A549 (cell line): ENCODE measurements at regions not wholly inside any gene's neighbourhood (a gene's known extent, or its start where the extent isn't known, plus 50 kb on each side); places are given as distances from the start of the nearest gene placed in this dataset.

Source experiments
- ATAC-seq, 2 experiments: fragments of 200-7000 bp in 1 of 2; fragments of >200 bp in 1 of 2; cut with Nextera tagmentation in 1 of 2; cut with Tn5 transposase in 1 of 2; 3 replicates each; pipeline versions ENCODE4 v1.8.0 to v1.9.1; 2018 to 2020; ENCODE audit warnings: mild to moderate bottlenecking in 1 of 2, moderate library complexity in 1 of 2
- CTCF ChIA-PET: fragments of 300-600 bp; sonication (Branson Sonifier 250); formaldehyde crosslinking; extraction: SDS; loops from one replicate; lab custom pipeline; 2021; ENCODE audit warnings: antibody characterized with exemption, inconsistent platforms; lab: Yijun Ruan, JAX
- POLR2A ChIA-PET: fragments of 350-600 bp; formaldehyde crosslinking; extraction: SDS; loops from one replicate; lab custom pipeline; 2021; ENCODE audit warnings: antibody characterized with exemption, inconsistent platforms; lab: Yijun Ruan, JAX
- DNase-seq, 2 experiments: peaks; one replicate each; pipeline versions ENCODE4 v3.0.0 to v3.0.0-alpha.2; 2011 to 2016; ENCODE audit warnings: low read depth in 1 of 2, low spot score in 1 of 2
- FAIRE-seq: peaks from 2 replicates; lab custom pipeline; 2011; peaks lifted over from hg19 to GRCh38; lab: Jason Lieb, UNC
- H3K27ac ChIP-seq, 2 experiments: fragments of >200 bp; sonication (Bioruptor Twin); formaldehyde crosslinking; 3 replicates each; pipeline ENCODE4 v1.5.1; 2016 to 2017
- H3K4me1 ChIP-seq: fragments of >200 bp; sonication (Bioruptor Twin); formaldehyde crosslinking; 3 replicates; pipeline ENCODE4 v1.6.1; 2016
- H3K4me2 ChIP-seq: fragments of >200 bp; sonication (Bioruptor Twin); formaldehyde crosslinking; 3 replicates; pipeline ENCODE4 v1.6.1; 2016
- H3K4me3 ChIP-seq: fragments of >200 bp; sonication (Bioruptor Twin); formaldehyde crosslinking; 3 replicates; pipeline ENCODE4 v1.5.1; 2016
- H3K9me3 ChIP-seq: fragments of >200 bp; sonication (Bioruptor Twin); formaldehyde crosslinking; 3 replicates; pipeline ENCODE4 v1.6.1; 2016
- CEBPB ChIP-seq, 2 experiments: fragments of >200 bp in 1 of 2; sonication (Bioruptor Twin) in 1 of 2; formaldehyde crosslinking in 1 of 2; IDR thresholded peaks; 2 replicates each; pipeline ENCODE4 v1.6.1; 2012 to 2016
- CHD2 ChIP-seq: fragments of 150-350 bp; IDR thresholded peaks from 2 replicates; pipeline ENCODE4 v1.6.1; 2014; ENCODE audit warnings: low read length; ENCODE audit not compliant: partially characterized antibody
- ESRRA ChIP-seq: fragments of 150-350 bp; IDR thresholded peaks from 2 replicates; pipeline ENCODE4 v1.6.1; 2014; ENCODE audit warnings: mild to moderate bottlenecking, low read length, borderline replicate concordance
- FOSB ChIP-seq: fragments of 250-450 bp; sonication (Bioruptor Pico); IDR thresholded peaks from 2 replicates; pipeline ENCODE4 v1.5.0; 2020; ENCODE audit warnings: mild to moderate bottlenecking, moderate library complexity
- FOXS1 ChIP-seq: fragments of 250-450 bp; sonication (Bioruptor Pico); IDR thresholded peaks from 2 replicates; pipeline ENCODE4 v1.5.0; 2020; ENCODE audit warnings: mild to moderate bottlenecking, moderate library complexity
- GATA3 ChIP-seq: IDR thresholded peaks from 2 replicates; pipeline ENCODE4 v1.6.1; 2012; ENCODE audit warnings: borderline replicate concordance
- HDAC2 ChIP-seq: fragments of 200-600 bp; sonication (generic); IDR thresholded peaks from 2 replicates; pipeline ENCODE4 v1.6.1; 2016
- HOXB5 ChIP-seq: fragments of 250-450 bp; sonication (Bioruptor Pico); IDR thresholded peaks from 2 replicates; pipeline ENCODE4 v1.5.0; 2020; ENCODE audit warnings: mild to moderate bottlenecking, moderate library complexity
- KDM1A ChIP-seq: fragments of 200-600 bp; sonication (generic); IDR thresholded peaks from 2 replicates; pipeline ENCODE4 v1.6.1; 2016; ENCODE audit warnings: low read depth, mild to moderate bottlenecking
- MAZ ChIP-seq: fragments of 150-350 bp; IDR thresholded peaks from 2 replicates; pipeline ENCODE4 v1.6.1; 2014; ENCODE audit warnings: antibody characterized with exemption, low read depth, low read length, borderline replicate concordance
- NFE2L2 ChIP-seq: fragments of 150-350 bp; conservative IDR thresholded peaks from 2 replicates; pipeline ENCODE4 v1.6.1; 2014; ENCODE audit warnings: low read length
- NR3C1 ChIP-seq: fragments of >200 bp; sonication (Bioruptor Twin); formaldehyde crosslinking; IDR thresholded peaks from 3 replicates; pipeline ENCODE4 v1.6.1; 2017
- RARB ChIP-seq: fragments of 250-450 bp; sonication (Bioruptor Pico); IDR thresholded peaks from 2 replicates; pipeline ENCODE4 v1.8.0; 2021; ENCODE audit warnings: mild to moderate bottlenecking, moderate library complexity
- RCOR1 ChIP-seq: fragments of 150-350 bp; IDR thresholded peaks from 2 replicates; pipeline ENCODE4 v1.6.1; 2014; ENCODE audit warnings: antibody characterized with exemption, low read length, low read depth
- RFX5 ChIP-seq: fragments of 450-650 bp; IDR thresholded peaks from 2 replicates; pipeline ENCODE4 v1.7.1; 2014; ENCODE audit warnings: antibody characterized with exemption, mild to moderate bottlenecking, moderate library complexity
- TP53 ChIP-seq: fragments of 250-450 bp; sonication (Bioruptor Pico); IDR thresholded peaks from 2 replicates; pipeline ENCODE4 v1.5.0; 2021; ENCODE audit warnings: mild to moderate bottlenecking, moderate library complexity
- ZC3H11A ChIP-seq: fragments of 450-650 bp; IDR thresholded peaks from 2 replicates; pipeline ENCODE4 v1.6.1; 2014; ENCODE audit warnings: antibody characterized with exemption, mild to moderate bottlenecking
- ZNF302 ChIP-seq: fragments of 250-450 bp; sonication (Bioruptor Pico); IDR thresholded peaks from 2 replicates; pipeline ENCODE4 v1.9.0; 2021; ENCODE audit warnings: inconsistent platforms, mild to moderate bottlenecking, moderate library complexity
- ZSCAN20 ChIP-seq: fragments of 250-450 bp; sonication (Bioruptor Pico); IDR thresholded peaks from 2 replicates; pipeline ENCODE4 v1.8.0; 2022; ENCODE audit warnings: mild to moderate bottlenecking, moderate library complexity
- WGBS: methylation state at CpG from one replicate; pipeline ENCODE4 v1.1.6; 2017; ENCODE audit errors: missing lambda C conversion rate; 5-methylcytosine and 5-hydroxymethylcytosine counted together
- TF ChIP-seq, protein P1 (sequence below): fragments of 250-450 bp; sonication (Bioruptor Pico); IDR thresholded peaks from 2 replicates; pipeline ENCODE4 v1.5.0; 2021; ENCODE audit warnings: mild to moderate bottlenecking, moderate library complexity, borderline replicate concordance
- TF ChIP-seq, protein P2 (sequence below): fragments of 200-600 bp; sonication (generic); IDR thresholded peaks from 2 replicates; pipeline ENCODE4 v1.6.1; 2016; ENCODE audit warnings: antibody characterized with exemption, mild to moderate bottlenecking, moderate library complexity
- TF ChIP-seq, protein P3 (sequence below): fragments of >200 bp; sonication (Bioruptor Twin); formaldehyde crosslinking; IDR thresholded peaks from 2 replicates; pipeline ENCODE4 v1.6.1; 2016
- TF ChIP-seq, protein P4 (sequence below): IDR thresholded peaks from 2 replicates; pipeline ENCODE4 v1.6.1; 2012
- TF ChIP-seq, protein P5 (sequence below): fragments of 450-650 bp; IDR thresholded peaks from 2 replicates; pipeline ENCODE4 v1.6.1; 2014; ENCODE audit warnings: antibody characterized with exemption

DNA sequence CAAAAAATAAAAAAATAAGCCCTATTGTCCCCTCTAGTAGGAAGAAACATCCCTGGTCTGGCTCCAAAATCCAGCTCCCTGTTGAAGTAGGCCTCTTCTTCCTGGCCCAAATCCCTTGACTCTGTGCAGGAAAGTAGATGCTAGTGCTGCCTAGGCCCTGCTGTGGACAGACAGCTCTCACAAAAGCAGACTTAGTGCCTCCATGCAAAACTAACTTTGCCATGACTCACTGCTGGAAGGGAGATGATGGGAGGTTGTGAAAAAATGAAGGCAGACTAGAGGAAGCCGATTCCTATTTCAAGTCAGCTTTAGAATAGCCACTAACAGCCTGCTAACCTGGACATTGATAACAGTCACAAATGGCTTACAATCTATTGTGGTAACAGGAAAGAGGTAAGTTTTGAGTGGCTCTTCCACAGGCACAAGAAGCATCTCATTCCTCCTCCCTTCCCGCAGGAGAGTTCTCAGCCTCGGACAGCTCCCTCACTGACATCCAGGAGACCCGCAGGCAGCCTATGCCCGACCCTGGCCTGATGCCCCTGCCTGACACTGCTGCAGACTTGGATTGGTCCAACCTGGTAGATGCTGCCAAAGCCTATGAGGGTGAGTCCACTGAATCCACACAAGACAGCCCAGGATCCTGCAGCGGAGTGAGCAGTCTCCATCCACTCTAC, 198.9 kb upstream of the RGS6 start:
- no peak overlapping the region for H3K4me2 ChIP-seq
- no peaks in the 10 kb centered on the region for H3K9me3 ChIP-seq
- ATAC-seq (no peak), FAIRE-seq (no peak), DNase-seq (no peak)
- ChIA-PET CTCF (interaction anchor here (1.4 to 7.2 kb wide), 3 partner anchors 12 to 64 kb away, joined by 4 to 36 read pairs (median 6); no protein-coding TSS in a partner anchor), POLR2A (no interaction called here)
- no peaks in the 10 kb centered on the region for H3K4me1 ChIP-seq
- 87% methylated on average over 2 of the region's 6 CpGs for WGBS
- no peak overlapping the region for H3K27ac ChIP-seq
- H3K4me3 ChIP-seq = no peak overlapping the region
- TF ChIP-seq, protein P1, sequence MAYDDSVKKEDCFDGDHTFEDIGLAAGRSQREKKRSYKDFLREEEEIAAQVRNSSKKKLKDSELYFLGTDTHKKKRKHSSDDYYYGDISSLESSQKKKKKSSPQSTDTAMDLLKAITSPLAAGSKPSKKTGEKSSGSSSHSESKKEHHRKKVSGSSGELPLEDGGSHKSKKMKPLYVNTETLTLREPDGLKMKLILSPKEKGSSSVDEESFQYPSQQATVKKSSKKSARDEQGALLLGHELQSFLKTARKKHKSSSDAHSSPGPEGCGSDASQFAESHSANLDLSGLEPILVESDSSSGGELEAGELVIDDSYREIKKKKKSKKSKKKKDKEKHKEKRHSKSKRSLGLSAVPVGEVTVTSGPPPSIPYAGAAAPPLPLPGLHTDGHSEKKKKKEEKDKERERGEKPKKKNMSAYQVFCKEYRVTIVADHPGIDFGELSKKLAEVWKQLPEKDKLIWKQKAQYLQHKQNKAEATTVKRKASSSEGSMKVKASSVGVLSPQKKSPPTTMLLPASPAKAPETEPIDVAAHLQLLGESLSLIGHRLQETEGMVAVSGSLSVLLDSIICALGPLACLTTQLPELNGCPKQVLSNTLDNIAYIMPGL (CRISPR knock-in tag) = no peak
- TF ChIP-seq, protein P2, sequence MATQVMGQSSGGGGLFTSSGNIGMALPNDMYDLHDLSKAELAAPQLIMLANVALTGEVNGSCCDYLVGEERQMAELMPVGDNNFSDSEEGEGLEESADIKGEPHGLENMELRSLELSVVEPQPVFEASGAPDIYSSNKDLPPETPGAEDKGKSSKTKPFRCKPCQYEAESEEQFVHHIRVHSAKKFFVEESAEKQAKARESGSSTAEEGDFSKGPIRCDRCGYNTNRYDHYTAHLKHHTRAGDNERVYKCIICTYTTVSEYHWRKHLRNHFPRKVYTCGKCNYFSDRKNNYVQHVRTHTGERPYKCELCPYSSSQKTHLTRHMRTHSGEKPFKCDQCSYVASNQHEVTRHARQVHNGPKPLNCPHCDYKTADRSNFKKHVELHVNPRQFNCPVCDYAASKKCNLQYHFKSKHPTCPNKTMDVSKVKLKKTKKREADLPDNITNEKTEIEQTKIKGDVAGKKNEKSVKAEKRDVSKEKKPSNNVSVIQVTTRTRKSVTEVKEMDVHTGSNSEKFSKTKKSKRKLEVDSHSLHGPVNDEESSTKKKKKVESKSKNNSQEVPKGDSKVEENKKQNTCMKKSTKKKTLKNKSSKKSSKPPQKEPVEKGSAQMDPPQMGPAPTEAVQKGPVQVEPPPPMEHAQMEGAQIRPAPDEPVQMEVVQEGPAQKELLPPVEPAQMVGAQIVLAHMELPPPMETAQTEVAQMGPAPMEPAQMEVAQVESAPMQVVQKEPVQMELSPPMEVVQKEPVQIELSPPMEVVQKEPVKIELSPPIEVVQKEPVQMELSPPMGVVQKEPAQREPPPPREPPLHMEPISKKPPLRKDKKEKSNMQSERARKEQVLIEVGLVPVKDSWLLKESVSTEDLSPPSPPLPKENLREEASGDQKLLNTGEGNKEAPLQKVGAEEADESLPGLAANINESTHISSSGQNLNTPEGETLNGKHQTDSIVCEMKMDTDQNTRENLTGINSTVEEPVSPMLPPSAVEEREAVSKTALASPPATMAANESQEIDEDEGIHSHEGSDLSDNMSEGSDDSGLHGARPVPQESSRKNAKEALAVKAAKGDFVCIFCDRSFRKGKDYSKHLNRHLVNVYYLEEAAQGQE = no peak
- no peak for TF ChIP-seq CEBPB (IDR thresholded peaks at IDR 0.05)
- TF ChIP-seq FOXS1 (CRISPR knock-in tag) = no peak
- no peak for TF ChIP-seq NR3C1
- no peak for TF ChIP-seq MAZ
- TF ChIP-seq ZNF302 (CRISPR knock-in tag) = no peak
- TF ChIP-seq ZSCAN20 (CRISPR knock-in tag) = no peak
- no peak for TF ChIP-seq KDM1A

DNA sequence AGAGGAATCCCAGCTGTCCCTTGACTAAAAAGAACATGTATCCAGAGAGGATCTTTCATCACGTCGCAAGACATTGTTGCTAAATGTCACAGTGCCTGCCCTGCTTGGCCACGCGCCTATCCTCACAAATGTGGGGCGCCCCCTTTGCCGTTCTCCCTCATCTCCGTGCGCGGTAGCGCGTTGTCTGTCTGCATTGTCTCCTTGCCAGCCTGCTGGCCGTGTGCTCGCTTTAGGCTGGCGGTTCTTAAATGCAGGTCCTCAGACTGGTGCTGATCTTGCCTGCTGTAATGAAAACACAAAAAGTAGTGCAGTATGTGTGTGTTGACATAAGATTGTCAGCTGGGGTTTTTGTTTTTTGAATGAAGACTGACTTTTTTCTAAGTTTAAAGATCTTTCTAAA, 198.2 kb upstream of the RGS6 start:
- TF ChIP-seq CHD2 = no peak
- TF ChIP-seq HDAC2 = no peak
- no peak for TF ChIP-seq RFX5
- no peak for TF ChIP-seq GATA3
- Histone ChIP-seq H3K27ac (no peak overlapping the region), H3K4me2 (no peak overlapping the region), H3K9me3 (no peaks in the 10 kb centered on the region), H3K4me3 (no peak overlapping the region), H3K4me1 (no peaks in the 10 kb centered on the region)
- ChIA-PET POLR2A (no interaction called here), CTCF (interaction anchor here (1.4 to 7.2 kb wide), 3 partner anchors 13 to 65 kb away, joined by 4 to 36 read pairs (median 6); no protein-coding TSS in a partner anchor)
- DNase-seq (no peak), FAIRE-seq (no peak), ATAC-seq (no peak)
- WGBS = 96% methylated on average over 14 of the region's 14 CpGs

DNA sequence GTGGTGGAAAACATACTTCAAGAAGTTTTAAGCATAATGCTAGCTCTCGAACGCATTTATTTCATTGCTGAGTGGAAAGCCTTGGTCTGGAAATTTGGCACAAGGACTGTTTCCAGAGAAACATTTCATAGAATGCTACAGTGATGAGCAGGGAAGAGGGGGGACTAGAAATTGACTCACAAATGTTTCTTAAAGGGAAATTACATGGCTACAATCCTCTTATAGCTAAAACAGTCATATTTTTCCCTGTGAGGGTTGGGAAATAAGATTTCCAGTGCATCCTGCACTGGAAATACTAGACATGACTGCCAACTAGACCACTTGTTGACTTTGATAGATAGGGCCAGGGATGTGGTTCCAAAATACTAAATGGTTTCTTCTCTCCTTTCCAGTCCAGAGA, 197.3 kb upstream of the RGS6 start:
- 83% methylated on average over 2 of the region's 2 CpGs for WGBS
- no peak for FAIRE-seq
- CTCF ChIA-PET = interaction anchor here (1.3 to 7.2 kb wide), 3 partner anchors 17 to 596 kb away, joined by 4 to 36 read pairs (median 6); no protein-coding TSS in a partner anchor
- TF ChIP-seq ZC3H11A = no peak
- no peak for TF ChIP-seq FOSB
- TF ChIP-seq, protein P3, sequence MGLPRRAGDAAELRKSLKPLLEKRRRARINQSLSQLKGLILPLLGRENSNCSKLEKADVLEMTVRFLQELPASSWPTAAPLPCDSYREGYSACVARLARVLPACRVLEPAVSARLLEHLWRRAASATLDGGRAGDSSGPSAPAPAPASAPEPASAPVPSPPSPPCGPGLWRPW = no peak
- TF ChIP-seq, protein P4, sequence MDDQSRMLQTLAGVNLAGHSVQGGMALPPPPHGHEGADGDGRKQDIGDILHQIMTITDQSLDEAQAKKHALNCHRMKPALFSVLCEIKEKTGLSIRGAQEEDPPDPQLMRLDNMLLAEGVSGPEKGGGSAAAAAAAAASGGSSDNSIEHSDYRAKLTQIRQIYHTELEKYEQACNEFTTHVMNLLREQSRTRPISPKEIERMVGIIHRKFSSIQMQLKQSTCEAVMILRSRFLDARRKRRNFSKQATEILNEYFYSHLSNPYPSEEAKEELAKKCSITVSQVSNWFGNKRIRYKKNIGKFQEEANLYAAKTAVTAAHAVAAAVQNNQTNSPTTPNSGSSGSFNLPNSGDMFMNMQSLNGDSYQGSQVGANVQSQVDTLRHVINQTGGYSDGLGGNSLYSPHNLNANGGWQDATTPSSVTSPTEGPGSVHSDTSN = no peak
- TF ChIP-seq RARB (CRISPR knock-in tag) = no peak
- no peak for TF ChIP-seq HOXB5 (CRISPR knock-in tag)
- TF ChIP-seq RCOR1 = no peak
- TF ChIP-seq ZNF302 (CRISPR knock-in tag) = no peak
- TF ChIP-seq ESRRA = no peak
- TF ChIP-seq TP53 (CRISPR knock-in tag) = no peak
- TF ChIP-seq, protein P1 (CRISPR knock-in tag) = no peak
- no peak for TF ChIP-seq CEBPB (IDR thresholded peaks at IDR 0.05)
- TF ChIP-seq NFE2L2 = no peak
- TF ChIP-seq, protein P5, sequence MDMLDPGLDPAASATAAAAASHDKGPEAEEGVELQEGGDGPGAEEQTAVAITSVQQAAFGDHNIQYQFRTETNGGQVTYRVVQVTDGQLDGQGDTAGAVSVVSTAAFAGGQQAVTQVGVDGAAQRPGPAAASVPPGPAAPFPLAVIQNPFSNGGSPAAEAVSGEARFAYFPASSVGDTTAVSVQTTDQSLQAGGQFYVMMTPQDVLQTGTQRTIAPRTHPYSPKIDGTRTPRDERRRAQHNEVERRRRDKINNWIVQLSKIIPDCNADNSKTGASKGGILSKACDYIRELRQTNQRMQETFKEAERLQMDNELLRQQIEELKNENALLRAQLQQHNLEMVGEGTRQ = no peak
- no peak for TF ChIP-seq FOXS1 (CRISPR knock-in tag)

More for the DNA sequence above, 197.3 kb upstream of the RGS6 start:
- Histone ChIP-seq H3K4me1 (peaks cover 6% of the 10 kb centered on the region; the same call in 1 of the 3 replicates), H3K4me3 (no peak overlapping the region), H3K9me3 (no peaks in the 10 kb centered on the region), H3K4me2 (no peak overlapping the region), H3K27ac (no peak overlapping the region)
- ATAC-seq (no peak), DNase-seq (no peak)
- POLR2A ChIA-PET = no interaction called here
